Posterior cingulate gyrus (tissue), 11 donors: ENCODE measurements at regions not wholly inside any gene's neighbourhood (a gene's known extent, or its start where the extent isn't known, plus 50 kb on each side); places are given as distances from the start of the nearest gene placed in this dataset.

Experiments used
- DNase-seq, 10 donors: peaks; one replicate each; pipeline versions ENCODE4 v3.0.0 to v3.0.0-alpha.2; 2020 to 2021; ENCODE audit warnings: mixed read lengths in 3 of 10
- intact Hi-C: fragments of 100-400 bp; cut with DNase I; formaldehyde crosslinking; loops from one replicate; pipeline ENCODE4 v1.15.1; 2023

DNA sequence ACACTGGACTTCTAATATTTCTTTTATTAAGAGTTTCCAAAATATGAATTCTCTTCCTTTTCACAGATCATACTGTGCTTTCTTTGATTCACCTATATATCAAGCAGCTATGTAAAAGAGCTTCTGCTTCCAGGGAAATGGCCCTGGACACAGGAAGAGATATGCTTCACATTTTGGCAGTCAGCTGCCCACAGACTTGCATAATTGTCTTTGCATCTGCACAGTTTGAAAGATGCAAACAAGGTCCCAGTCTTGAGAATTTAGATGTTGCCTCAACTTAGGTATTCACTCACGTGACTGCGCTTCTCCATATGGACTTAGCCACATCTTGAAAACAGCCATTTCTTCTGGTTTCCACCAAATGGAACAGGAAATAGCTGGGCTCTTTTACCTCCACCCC lies 92.3 kb upstream of the POU2AF2 start:
- no peak for DNase-seq
- intact Hi-C loops, result no loop called here

DNA sequence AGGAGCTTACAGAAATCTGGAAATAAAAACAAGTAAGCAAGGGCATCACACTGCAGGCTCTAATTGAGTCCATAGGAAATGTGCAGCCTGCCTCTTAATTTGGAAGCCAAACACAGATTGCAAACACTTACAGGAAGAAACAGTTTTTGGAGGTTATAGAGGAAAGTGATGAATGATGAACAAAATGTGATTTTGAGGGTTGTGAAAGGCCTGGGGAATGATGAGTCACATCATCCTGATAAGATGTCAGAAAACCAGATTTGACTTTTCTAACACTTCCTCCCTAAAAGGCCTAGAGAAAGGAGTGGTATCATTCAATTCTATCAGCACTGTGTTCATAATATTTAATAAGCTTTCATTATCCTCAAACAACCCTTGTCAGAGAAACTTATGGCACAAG lies 96.6 kb upstream of the POU2AF2 start:
- DNase-seq, result no peak
- intact Hi-C loops, result no loop called here

GRCh38 chr11:111148121-111148520 lies 97.4 kb upstream of the POU2AF2 start:
- intact Hi-C loops, result no loop called here
- no peak for DNase-seq

GRCh38 chr11:111137846-111138245 lies 107.7 kb upstream of the POU2AF2 start:
- no peak for DNase-seq

DNA sequence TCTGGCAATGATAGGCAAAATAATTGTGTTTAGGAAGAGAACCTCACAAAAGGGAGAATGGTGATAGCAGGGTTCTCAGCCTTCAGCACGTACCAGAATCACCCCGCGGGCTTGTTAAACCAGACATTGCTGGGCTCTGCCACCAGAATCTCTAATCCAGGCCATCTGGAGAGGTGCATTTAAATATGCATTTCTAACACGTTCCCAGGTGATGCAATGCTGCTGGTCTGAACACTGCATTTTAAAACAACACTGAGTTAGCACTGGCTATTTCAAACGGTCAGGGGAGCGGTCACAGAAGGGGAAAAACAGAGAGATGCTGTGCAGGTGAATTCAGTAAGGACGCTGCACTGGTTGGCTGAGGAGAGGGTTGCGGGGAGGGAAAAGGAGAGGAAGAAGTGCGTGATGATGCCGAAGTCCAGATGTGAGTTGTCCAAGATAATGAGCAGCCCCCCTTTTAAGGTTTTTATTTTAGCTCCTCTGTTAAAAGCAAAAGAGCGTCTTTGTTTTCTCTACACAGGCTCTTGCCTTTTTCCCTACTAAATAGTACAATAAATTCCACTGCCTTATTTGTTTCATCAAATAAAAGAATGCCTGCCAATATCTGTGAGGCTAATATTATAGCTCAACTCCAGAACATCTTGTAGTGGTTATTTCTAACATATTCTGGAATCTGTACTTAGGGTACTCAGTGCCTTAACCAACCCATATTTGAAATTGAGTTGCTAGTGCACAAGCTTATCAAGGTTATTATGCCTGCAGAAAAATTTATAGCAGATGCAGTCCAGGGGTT lies 109.6 kb upstream of the POU2AF2 start:
- intact Hi-C loops, result no loop called here
- DNase-seq, result no peak

More at GRCh38 chr11:111137846-111138245, 107.7 kb upstream of the POU2AF2 start:
- intact Hi-C loops, result no loop called here

- intact Hi-C loops, result no loop called here
- DNase-seq, result no peak
These were observed 110.4 kb upstream of the POU2AF2 start for GRCh38 chr11:111135101-111135500.

- DNase-seq, result no peak
- intact Hi-C loops, result loop anchor here (5.0 kb wide), 1 partner anchor 34 kb away; no protein-coding TSS in a partner anchor
These were observed 117.3 kb upstream of the POU2AF2 start for GRCh38 chr11:111128076-111128870.

- intact Hi-C loops, result loop anchor here (5.0 kb wide), 1 partner anchor 38 kb away; no protein-coding TSS in a partner anchor
- no peak for DNase-seq
These were observed 120.8 kb upstream of the POU2AF2 start for GRCh38 chr11:111124724-111125123.

DNA sequence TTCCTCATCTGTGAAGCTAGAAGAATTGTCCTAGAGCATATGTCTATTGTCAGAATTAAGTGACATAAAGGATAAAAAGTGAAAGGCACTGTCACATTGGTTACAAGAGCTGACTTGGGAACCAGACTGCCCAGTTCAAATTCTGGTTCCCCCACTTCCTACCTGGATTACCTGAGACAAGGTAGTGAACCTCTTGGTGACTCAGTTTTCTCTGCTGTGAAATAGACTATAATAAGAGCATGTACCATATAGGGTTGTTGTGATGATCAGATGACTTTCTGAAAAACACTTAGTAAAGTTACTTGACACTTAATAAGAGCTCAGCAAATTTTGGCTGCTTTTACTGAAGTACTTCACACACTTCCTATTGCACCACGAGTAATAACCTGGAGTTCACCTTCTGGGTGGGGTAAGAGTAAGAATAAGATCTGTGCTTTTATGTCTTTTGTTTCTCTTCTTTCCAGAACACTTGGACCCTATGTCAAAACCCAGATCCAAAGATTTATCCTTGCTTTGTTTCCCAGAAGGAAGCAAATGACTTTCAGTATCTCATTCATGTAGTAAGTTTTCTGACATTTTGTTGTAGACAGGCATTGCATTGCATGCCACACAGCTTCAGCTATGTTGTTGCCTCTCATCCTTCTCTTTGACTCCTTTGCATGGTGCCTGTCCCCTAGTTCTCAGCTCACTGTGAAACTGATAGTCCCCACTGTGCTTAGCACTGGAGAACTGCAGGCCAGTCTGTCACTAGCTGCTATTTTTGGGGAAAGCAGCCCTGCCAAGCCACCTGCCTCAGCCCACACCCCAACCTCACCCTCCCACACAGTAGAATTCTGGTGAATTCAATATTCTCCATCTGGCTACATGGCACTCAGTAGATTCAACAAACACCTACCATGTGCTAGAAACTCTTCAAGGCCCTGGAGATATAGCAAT lies 121.8 kb upstream of the POU2AF2 start:
- peak in 8 of 10 donors; percentile 10 to 84 (median 40) for DNase-seq
- intact Hi-C loops, result no loop called here

DNA sequence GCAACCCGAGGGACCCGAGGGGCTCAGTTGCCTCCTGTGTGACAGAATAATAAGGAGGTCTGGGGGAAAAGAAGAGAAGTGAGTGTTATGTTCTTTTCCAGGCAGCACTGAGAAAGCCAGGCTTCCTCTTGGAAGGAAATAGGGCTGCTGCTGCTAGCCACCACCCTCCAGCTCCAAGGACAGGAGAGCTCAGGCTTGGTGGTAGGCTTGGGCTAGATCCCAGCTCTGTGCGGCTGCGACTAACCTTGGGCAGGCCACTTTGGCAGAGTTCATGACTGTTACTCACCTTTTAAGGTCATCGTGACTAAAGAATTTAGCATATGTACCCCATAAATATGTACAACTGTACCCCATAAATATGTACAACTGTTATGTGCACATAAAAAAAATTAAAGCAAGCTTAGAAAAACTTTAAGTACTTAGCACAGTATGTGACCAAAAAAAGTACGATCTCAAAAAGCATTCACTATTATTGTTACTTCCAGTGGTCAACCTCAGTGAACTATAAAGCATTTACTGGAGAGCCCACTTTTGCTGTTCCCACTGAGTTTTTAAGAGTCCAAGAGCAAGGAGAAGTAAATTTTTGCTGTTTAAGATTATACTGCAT lies 124.7 kb upstream of the POU2AF2 start:
- no peak for DNase-seq
- intact Hi-C loops, result no loop called here

DNA sequence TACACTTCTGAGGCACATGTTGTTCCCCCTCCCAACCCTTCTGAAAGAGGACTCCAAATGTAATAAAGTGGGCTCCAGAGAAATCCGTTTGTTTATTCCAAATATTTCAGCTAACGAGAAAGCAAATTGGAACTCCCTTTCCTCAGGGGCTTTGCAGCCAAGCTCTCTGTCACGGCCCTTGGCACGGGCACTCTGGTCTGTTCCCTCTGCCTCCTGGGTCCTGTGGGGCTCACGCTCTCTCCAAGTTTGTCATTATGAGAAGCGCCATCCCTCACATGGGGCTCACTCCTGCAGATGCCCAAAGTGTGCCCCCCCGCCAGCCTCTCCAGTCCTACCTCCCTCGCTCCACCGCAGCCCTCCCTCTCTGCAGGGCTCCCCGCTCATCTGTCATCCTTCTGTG lies 125.4 kb upstream of the POU2AF2 start:
- intact Hi-C loops, result no loop called here
- peak in 2 of 10 donors; percentile 55 to 68 for DNase-seq

GRCh38 chr11:111119751-111120150 lies 125.8 kb upstream of the POU2AF2 start:
- intact Hi-C loops, result no loop called here
- no peak for DNase-seq

GRCh38 chr11:111115890-111116289 lies 129.6 kb upstream of the POU2AF2 start:
- intact Hi-C loops, result no loop called here
- DNase-seq, result no peak

- no peak for DNase-seq
- intact Hi-C loops, result no loop called here
These were observed 131.4 kb upstream of the POU2AF2 start for GRCh38 chr11:111114091-111114490.

DNA sequence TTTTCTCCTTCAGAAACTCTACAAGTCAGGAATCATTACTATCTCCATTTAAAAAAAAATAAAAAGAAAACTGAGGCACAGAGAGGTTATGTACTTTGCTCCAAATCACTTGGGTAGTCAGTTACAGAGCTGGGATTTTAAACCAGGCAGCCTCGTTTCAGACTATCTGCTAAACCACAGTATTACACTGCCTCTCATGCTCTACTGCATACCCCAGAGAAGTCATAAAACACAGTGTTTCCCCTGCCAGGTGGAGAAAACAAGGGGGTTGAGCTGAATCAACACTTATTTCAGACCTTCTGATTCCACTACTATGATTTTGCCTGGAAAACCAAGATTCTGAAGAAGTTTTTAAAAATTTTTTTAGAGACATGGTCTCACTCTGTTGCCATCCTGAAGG lies 132.9 kb upstream of the POU2AF2 start:
- intact Hi-C loops, result no loop called here

GRCh38 chr11:111107501-111107900 lies 138.0 kb upstream of the POU2AF2 start:
- no peak for DNase-seq
- intact Hi-C loops, result no loop called here

More for the DNA sequence above, 132.9 kb upstream of the POU2AF2 start:
- DNase-seq, result no peak

DNA sequence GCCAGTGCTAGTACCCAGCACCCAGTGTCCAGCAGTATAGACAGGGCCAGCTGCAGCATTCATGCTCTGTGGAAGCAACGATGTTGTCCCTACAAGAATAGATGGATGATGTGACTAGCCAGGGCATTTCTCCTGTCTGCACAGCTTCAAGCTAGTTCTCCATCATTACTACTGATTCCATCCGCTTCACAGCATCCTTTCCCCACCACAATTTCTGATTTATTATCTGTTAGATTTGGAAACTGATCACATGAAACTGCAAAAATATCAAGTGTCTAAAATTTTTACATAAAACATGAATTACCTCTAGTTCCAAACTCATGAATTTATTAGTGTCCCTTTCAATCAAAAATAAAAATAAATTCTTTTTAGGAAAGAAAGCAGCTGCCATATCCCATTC lies 138.9 kb upstream of the POU2AF2 start:
- intact Hi-C loops, result no loop called here
- DNase-seq, result no peak

DNA sequence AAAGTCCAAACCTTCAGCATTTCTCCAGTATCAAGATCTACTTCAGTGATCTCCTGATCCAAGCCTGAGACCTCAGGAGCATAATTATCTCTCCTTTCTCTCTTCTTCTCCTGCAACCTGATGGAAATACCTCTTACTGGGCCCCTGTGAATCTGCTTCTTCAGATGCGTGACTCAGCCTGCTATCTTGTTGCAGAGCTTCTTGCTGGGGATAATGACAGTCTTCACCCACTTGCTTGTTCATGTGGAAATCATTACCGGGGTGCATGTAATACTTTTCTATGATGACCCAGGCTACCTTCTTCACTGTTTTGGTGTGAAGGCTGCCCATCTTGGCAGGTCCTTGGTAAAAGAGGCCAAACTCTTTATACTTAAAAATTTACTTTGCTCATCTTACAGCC lies 140.0 kb upstream of the POU2AF2 start:
- intact Hi-C loops, result no loop called here
- DNase-seq, result no peak

- no peak for DNase-seq
- intact Hi-C loops, result no loop called here
These were observed 141.3 kb upstream of the POU2AF2 start for GRCh38 chr11:111104185-111104584.

DNA sequence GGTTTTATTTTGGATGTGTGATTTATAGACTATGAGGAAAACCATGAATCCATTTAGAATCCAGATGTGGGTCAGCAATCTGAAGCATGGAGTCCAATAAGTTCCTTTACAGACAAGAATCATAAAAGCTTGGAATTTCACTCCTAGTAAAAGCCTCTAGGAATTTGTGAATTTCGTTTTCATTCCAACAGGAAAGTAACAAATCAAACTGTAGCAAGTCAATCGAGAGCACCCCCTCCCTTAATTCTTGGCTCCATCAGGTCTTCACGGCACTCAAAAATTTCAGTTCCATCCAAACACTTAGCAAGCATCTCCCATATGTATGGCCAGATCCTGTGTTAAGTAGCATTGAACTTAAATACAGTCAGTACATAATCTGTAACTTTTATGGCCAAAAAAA lies 143.6 kb upstream of the POU2AF2 start:
- intact Hi-C loops, result no loop called here
- DNase-seq, result no peak
